WTC11 (cell line): ENCODE measurements at regions not wholly inside any gene's neighbourhood (a gene's known extent, or its start where the extent isn't known, plus 50 kb on each side); places are given as distances from the start of the nearest gene placed in this dataset.

Experiments used
- ATAC-seq: fragments of 200-7000 bp; cut with Tn5 transposase; 2 replicates; pipeline ENCODE4 v1.10.0; 2021; ENCODE audit warnings: mild to moderate bottlenecking, moderate library complexity
- CTCF ChIA-PET: fragments of 300-600 bp; sonication (Branson Sonifier 250); formaldehyde crosslinking; loops from one replicate; lab custom pipeline; 2021; ENCODE audit warnings: antibody characterized with exemption; lab: Charles Lee
- POLR2A ChIA-PET: fragments of 350-600 bp; sonication (Branson Sonifier 250); formaldehyde crosslinking; loops from one replicate; lab custom pipeline; 2021; ENCODE audit warnings: antibody characterized with exemption; lab: Charles Lee
- DNase-seq: peaks from one replicate; pipeline ENCODE4 v3.0.0; 2021; ENCODE audit warnings: low spot score
- H3K27ac Mint-ChIP-seq: 2 replicates; pipeline ENCODE4 v1.8.0; 2021; ENCODE audit warnings: mixed read lengths
- H3K27me3 Mint-ChIP-seq: 2 replicates; pipeline ENCODE4 v1.8.0; 2021; ENCODE audit warnings: low read depth, mild to moderate bottlenecking, moderate library complexity, mixed read lengths
- H3K36me3 Mint-ChIP-seq: 2 replicates; pipeline ENCODE4 v1.8.0; 2021; ENCODE audit warnings: mixed read lengths
- H3K4me1 Mint-ChIP-seq: 2 replicates; pipeline ENCODE4 v1.8.0; 2022; ENCODE audit warnings: mixed read lengths
- H3K4me3 Mint-ChIP-seq: 2 replicates; pipeline ENCODE4 v1.8.0; 2021; ENCODE audit warnings: mild to moderate bottlenecking, moderate library complexity, mixed read lengths
- H3K9me3 Mint-ChIP-seq: 2 replicates; pipeline ENCODE4 v1.8.0; 2021; ENCODE audit warnings: mixed read lengths
- ETV6 ChIP-seq: sonication (generic); formaldehyde crosslinking; IDR thresholded peaks from 2 replicates; pipeline ENCODE4 v1.8.1; 2022; ENCODE audit warnings: mild to moderate bottlenecking, missing genetic modification reagents
- FOXJ3 ChIP-seq: sonication (generic); formaldehyde crosslinking; IDR thresholded peaks from 2 replicates; pipeline ENCODE4 v1.9.0; 2021; ENCODE audit warnings: missing genetic modification reagents, mild to moderate bottlenecking, borderline replicate concordance
- GTF2I ChIP-seq: fragments of 250-450 bp; sonication (Bioruptor Pico); conservative IDR thresholded peaks from 2 replicates; pipeline ENCODE4 v1.4.0; 2021; ENCODE audit warnings: mild to moderate bottlenecking
- NR2C2 ChIP-seq: sonication (generic); formaldehyde crosslinking; IDR thresholded peaks from 2 replicates; pipeline ENCODE4 v1.8.0; 2022; ENCODE audit warnings: mild to moderate bottlenecking, missing genetic modification reagents
- NR3C1 ChIP-seq: sonication (generic); formaldehyde crosslinking; conservative IDR thresholded peaks from 2 replicates; pipeline ENCODE4 v1.8.1; 2023; ENCODE audit warnings: low read depth, mild to moderate bottlenecking, missing genetic modification reagents
- ZNF219 ChIP-seq: sonication (generic); formaldehyde crosslinking; IDR thresholded peaks from 2 replicates; pipeline ENCODE4 v1.8.0; 2023; ENCODE audit warnings: missing genetic modification reagents, mild to moderate bottlenecking, borderline replicate concordance
- ZNF416 ChIP-seq: fragments of 250-450 bp; sonication (Bioruptor Pico); IDR thresholded peaks from 2 replicates; pipeline ENCODE4 v1.9.0; 2021; ENCODE audit warnings: mild to moderate bottlenecking, inconsistent platforms
- TF ChIP-seq, protein P1 (sequence below): sonication (generic); formaldehyde crosslinking; IDR thresholded peaks from 2 replicates; pipeline ENCODE4 v1.8.1; 2022; ENCODE audit warnings: low read depth, missing genetic modification reagents, borderline replicate concordance
- TF ChIP-seq, protein P2 (sequence below): sonication (generic); formaldehyde crosslinking; IDR thresholded peaks from 2 replicates; pipeline ENCODE4 v1.8.0; 2023; ENCODE audit warnings: missing genetic modification reagents, mild to moderate bottlenecking, borderline replicate concordance
- TF ChIP-seq, protein P3 (sequence below): fragments of 200-600 bp; IDR thresholded peaks from 2 replicates; pipeline ENCODE4 v1.8.0; 2022; ENCODE audit warnings: antibody characterized with exemption
- TF ChIP-seq, protein P4 (sequence below): fragments of 250-450 bp; sonication (Bioruptor Pico); IDR thresholded peaks from 2 replicates; pipeline ENCODE4 v1.9.0; 2021; ENCODE audit warnings: mild to moderate bottlenecking
- TF ChIP-seq, protein P5 (sequence below): sonication (generic); formaldehyde crosslinking; IDR thresholded peaks from 2 replicates; pipeline ENCODE4 v1.8.0; 2022; ENCODE audit warnings: mild to moderate bottlenecking, missing genetic modification reagents

DNA sequence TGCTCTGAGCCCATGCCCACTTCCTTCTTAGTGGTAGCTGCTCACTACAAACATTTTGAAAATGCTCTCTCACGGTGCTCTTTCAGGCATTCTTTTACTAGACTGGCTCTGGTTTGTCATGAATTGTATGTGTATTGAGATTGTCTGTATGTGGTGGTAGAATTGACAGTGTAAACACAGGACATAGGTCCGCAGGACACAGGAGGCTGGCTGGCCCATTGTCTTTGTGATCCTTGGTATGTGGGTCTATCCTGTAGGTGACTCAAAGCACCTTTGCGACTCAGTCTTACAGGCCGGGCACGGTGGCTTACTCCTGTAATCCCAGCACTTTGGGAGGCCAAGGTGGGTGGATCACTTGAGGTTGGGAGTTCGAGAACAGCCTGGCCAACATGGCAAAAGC is 250.9 kb downstream of the C12orf75 start:
- Mint-ChIP-seq H3K27me3 (no peaks in the 10 kb centered on the region), H3K9me3 (no peaks in the 10 kb centered on the region), H3K4me3 (no peak overlapping the region), H3K36me3 (no peaks in the 10 kb centered on the region), H3K27ac (no peak overlapping the region), H3K4me1 (no peaks in the 10 kb centered on the region)
- no peak for DNase-seq
- CTCF ChIA-PET, result no interaction called here
- no peak for TF ChIP-seq NR2C2 (CRISPR knock-in tag)
- POLR2A ChIA-PET, result no interaction called here
- ATAC-seq, result peak; percentile 53

DNA sequence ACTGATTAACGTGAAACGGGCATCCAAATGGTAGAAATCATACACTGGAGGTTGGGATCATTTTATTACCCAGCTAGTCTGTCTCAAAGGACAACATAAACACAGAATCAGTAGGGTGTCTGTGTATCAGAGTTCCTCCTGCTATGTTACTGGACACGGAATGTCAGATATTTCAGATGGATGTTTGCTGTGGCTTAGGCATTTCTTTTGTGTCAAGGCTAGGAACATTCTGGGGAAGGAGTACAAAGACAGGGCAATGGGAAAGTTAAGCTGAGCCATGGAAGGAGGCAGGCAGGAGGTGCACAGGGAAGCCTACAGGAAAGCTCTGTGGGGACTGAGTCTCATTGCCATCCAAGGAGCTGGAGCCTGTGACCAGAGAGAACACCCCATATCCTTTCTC is 254.6 kb downstream of the C12orf75 start:
- ChIA-PET CTCF (no interaction called here), POLR2A (no interaction called here)
- no peak overlapping the region for H3K4me3 Mint-ChIP-seq
- no peaks in the 10 kb centered on the region for H3K36me3 Mint-ChIP-seq
- no peak overlapping the region for H3K27ac Mint-ChIP-seq
- TF ChIP-seq NR2C2 (CRISPR knock-in tag) (no peak), GTF2I (CRISPR knock-in tag) (no peak), ZNF416 (no peak), NR3C1 (no peak), FOXJ3 (CRISPR knock-in tag) (no peak), ETV6 (no peak), ZNF219 (no peak)
- TF ChIP-seq, protein P1, sequence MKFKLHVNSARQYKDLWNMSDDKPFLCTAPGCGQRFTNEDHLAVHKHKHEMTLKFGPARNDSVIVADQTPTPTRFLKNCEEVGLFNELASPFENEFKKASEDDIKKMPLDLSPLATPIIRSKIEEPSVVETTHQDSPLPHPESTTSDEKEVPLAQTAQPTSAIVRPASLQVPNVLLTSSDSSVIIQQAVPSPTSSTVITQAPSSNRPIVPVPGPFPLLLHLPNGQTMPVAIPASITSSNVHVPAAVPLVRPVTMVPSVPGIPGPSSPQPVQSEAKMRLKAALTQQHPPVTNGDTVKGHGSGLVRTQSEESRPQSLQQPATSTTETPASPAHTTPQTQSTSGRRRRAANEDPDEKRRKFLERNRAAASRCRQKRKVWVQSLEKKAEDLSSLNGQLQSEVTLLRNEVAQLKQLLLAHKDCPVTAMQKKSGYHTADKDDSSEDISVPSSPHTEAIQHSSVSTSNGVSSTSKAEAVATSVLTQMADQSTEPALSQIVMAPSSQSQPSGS (CRISPR knock-in tag), result no peak
- TF ChIP-seq, protein P2, sequence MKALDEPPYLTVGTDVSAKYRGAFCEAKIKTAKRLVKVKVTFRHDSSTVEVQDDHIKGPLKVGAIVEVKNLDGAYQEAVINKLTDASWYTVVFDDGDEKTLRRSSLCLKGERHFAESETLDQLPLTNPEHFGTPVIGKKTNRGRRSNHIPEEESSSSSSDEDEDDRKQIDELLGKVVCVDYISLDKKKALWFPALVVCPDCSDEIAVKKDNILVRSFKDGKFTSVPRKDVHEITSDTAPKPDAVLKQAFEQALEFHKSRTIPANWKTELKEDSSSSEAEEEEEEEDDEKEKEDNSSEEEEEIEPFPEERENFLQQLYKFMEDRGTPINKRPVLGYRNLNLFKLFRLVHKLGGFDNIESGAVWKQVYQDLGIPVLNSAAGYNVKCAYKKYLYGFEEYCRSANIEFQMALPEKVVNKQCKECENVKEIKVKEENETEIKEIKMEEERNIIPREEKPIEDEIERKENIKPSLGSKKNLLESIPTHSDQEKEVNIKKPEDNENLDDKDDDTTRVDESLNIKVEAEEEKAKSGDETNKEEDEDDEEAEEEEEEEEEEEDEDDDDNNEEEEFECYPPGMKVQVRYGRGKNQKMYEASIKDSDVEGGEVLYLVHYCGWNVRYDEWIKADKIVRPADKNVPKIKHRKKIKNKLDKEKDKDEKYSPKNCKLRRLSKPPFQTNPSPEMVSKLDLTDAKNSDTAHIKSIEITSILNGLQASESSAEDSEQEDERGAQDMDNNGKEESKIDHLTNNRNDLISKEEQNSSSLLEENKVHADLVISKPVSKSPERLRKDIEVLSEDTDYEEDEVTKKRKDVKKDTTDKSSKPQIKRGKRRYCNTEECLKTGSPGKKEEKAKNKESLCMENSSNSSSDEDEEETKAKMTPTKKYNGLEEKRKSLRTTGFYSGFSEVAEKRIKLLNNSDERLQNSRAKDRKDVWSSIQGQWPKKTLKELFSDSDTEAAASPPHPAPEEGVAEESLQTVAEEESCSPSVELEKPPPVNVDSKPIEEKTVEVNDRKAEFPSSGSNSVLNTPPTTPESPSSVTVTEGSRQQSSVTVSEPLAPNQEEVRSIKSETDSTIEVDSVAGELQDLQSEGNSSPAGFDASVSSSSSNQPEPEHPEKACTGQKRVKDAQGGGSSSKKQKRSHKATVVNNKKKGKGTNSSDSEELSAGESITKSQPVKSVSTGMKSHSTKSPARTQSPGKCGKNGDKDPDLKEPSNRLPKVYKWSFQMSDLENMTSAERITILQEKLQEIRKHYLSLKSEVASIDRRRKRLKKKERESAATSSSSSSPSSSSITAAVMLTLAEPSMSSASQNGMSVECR (CRISPR knock-in tag), result no peak
- TF ChIP-seq, protein P3, sequence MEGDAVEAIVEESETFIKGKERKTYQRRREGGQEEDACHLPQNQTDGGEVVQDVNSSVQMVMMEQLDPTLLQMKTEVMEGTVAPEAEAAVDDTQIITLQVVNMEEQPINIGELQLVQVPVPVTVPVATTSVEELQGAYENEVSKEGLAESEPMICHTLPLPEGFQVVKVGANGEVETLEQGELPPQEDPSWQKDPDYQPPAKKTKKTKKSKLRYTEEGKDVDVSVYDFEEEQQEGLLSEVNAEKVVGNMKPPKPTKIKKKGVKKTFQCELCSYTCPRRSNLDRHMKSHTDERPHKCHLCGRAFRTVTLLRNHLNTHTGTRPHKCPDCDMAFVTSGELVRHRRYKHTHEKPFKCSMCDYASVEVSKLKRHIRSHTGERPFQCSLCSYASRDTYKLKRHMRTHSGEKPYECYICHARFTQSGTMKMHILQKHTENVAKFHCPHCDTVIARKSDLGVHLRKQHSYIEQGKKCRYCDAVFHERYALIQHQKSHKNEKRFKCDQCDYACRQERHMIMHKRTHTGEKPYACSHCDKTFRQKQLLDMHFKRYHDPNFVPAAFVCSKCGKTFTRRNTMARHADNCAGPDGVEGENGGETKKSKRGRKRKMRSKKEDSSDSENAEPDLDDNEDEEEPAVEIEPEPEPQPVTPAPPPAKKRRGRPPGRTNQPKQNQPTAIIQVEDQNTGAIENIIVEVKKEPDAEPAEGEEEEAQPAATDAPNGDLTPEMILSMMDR, result no peak
- TF ChIP-seq, protein P4, sequence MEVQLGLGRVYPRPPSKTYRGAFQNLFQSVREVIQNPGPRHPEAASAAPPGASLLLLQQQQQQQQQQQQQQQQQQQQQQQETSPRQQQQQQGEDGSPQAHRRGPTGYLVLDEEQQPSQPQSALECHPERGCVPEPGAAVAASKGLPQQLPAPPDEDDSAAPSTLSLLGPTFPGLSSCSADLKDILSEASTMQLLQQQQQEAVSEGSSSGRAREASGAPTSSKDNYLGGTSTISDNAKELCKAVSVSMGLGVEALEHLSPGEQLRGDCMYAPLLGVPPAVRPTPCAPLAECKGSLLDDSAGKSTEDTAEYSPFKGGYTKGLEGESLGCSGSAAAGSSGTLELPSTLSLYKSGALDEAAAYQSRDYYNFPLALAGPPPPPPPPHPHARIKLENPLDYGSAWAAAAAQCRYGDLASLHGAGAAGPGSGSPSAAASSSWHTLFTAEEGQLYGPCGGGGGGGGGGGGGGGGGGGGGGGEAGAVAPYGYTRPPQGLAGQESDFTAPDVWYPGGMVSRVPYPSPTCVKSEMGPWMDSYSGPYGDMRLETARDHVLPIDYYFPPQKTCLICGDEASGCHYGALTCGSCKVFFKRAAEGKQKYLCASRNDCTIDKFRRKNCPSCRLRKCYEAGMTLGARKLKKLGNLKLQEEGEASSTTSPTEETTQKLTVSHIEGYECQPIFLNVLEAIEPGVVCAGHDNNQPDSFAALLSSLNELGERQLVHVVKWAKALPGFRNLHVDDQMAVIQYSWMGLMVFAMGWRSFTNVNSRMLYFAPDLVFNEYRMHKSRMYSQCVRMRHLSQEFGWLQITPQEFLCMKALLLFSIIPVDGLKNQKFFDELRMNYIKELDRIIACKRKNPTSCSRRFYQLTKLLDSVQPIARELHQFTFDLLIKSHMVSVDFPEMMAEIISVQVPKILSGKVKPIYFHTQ, result no peak
- TF ChIP-seq, protein P5, sequence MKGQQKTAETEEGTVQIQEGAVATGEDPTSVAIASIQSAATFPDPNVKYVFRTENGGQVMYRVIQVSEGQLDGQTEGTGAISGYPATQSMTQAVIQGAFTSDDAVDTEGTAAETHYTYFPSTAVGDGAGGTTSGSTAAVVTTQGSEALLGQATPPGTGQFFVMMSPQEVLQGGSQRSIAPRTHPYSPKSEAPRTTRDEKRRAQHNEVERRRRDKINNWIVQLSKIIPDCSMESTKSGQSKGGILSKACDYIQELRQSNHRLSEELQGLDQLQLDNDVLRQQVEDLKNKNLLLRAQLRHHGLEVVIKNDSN, result no peak
- no peaks in the 10 kb centered on the region for H3K9me3 Mint-ChIP-seq
- ATAC-seq (no peak), DNase-seq (no peak)
- H3K4me1 Mint-ChIP-seq, result no peaks in the 10 kb centered on the region
- H3K27me3 Mint-ChIP-seq, result no peaks in the 10 kb centered on the region
